ENCODE measurements at regions not wholly inside any gene's neighbourhood (a gene's known extent, or its start where the extent isn't known, plus 50 kb on each side); places are given as distances from the start of the nearest gene placed in this dataset.

DNA sequence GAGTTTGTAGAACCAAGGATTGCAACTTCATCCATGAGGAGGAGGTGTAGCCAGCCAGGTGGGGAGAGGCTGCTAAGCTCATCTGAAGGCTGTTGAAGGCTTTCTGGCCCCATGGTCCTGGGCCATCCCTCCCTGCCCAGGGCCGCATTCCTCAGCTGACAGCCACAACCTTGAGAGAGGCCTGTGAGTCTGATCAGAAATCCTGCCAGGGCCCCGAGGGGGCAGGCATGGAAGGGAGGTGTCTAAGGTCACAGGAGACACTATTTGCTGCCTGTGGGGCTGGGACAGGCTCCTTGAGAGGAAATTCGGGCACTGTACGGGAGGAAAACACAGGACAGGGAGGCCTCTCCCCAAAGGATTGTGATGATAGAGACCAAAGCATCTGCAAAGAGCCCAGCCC is 88.1 kb upstream of the IGLL5 start:
- TF ChIP-seq, protein P1, sequence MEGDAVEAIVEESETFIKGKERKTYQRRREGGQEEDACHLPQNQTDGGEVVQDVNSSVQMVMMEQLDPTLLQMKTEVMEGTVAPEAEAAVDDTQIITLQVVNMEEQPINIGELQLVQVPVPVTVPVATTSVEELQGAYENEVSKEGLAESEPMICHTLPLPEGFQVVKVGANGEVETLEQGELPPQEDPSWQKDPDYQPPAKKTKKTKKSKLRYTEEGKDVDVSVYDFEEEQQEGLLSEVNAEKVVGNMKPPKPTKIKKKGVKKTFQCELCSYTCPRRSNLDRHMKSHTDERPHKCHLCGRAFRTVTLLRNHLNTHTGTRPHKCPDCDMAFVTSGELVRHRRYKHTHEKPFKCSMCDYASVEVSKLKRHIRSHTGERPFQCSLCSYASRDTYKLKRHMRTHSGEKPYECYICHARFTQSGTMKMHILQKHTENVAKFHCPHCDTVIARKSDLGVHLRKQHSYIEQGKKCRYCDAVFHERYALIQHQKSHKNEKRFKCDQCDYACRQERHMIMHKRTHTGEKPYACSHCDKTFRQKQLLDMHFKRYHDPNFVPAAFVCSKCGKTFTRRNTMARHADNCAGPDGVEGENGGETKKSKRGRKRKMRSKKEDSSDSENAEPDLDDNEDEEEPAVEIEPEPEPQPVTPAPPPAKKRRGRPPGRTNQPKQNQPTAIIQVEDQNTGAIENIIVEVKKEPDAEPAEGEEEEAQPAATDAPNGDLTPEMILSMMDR (IDR thresholded peaks at IDR 0.05), result no peak
- no peak for TF ChIP-seq POLR2A (IDR thresholded peaks at IDR 0.05)

Data from adrenal gland (tissue), 5 donors.